Skeletal muscle satellite cell (primary cell): ENCODE measurements at regions not wholly inside any gene's neighbourhood (a gene's known extent, or its start where the extent isn't known, plus 50 kb on each side); places are given as distances from the start of the nearest gene placed in this dataset.
"Not testable (repeated sequence)": the region's sequence is repeated elsewhere in the genome, so short reads cannot be mapped to it uniquely, and the experiment has no call there.

Experiments
- H3K27me3 ChIP-seq: 2 replicates; pipeline ENCODE4 v1.7.0; 2013; ENCODE audit warnings: low read length; ENCODE audit not compliant: control insufficient read depth, insufficient read depth
- H3K36me3 ChIP-seq: 2 replicates; pipeline ENCODE4 v1.7.0; 2013; ENCODE audit warnings: mild to moderate bottlenecking, control low read depth, low read length; ENCODE audit not compliant: insufficient read depth
- H3K4me1 ChIP-seq: 2 replicates; pipeline ENCODE4 v1.7.0; 2013; ENCODE audit warnings: low read length; ENCODE audit not compliant: control insufficient read depth, insufficient read depth
- H3K4me2 ChIP-seq: 2 replicates; pipeline ENCODE4 v1.7.0; 2013; ENCODE audit warnings: mild to moderate bottlenecking, low read length
- H3K4me3 ChIP-seq: 2 replicates; pipeline ENCODE4 v1.7.0; 2013; ENCODE audit warnings: low read length
- H3K9ac ChIP-seq: 2 replicates; pipeline ENCODE4 v1.7.0; 2013; ENCODE audit warnings: mild to moderate bottlenecking, low read depth, low read length, moderate library complexity
- H3K9me3 ChIP-seq: replicated peaks from 2 replicates; pipeline ENCODE4 v1.7.0; 2013; ENCODE audit warnings: mild to moderate bottlenecking, control low read depth, low read length

GRCh38 chr5:2542821-2543220 lies 208.7 kb downstream of the IRX2 start:
- Histone ChIP-seq H3K9ac (no peak overlapping the region), H3K4me2 (no peak overlapping the region), H3K4me1 (no peaks in the 10 kb centered on the region), H3K36me3 (no peaks in the 10 kb centered on the region), H3K9me3 (peaks cover 10% of the 10 kb centered on the region), H3K4me3 (no peak overlapping the region), H3K27me3 (no peaks in the 10 kb centered on the region)

DNA sequence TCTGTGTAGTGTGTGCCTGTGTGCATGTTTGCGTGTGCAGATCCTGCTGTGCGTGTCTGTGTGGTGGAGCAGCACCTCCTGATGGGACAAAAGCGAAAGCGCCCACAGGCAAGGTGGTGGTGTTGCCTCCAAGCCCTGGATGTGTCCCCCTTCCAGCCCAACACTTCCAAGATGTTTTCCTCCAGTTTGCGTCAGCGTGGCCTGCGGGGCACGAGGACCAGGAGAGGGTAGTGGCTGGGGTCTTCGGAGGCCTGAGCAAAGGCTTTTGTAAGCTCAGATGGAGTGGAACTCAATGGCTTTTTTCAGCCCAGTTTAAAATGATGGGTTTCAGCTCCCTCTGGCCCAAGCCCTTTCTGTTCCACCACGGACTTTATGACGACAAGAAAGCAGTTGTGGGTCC lies 209.5 kb downstream of the IRX2 start:
- no peak overlapping the region for H3K4me3 ChIP-seq
- H3K9ac ChIP-seq = no peak overlapping the region
- H3K4me2 ChIP-seq = no peak overlapping the region
- H3K9me3 ChIP-seq = peaks cover 10% of the 10 kb centered on the region
- H3K36me3 ChIP-seq = no peaks in the 10 kb centered on the region
- no peaks in the 10 kb centered on the region for H3K4me1 ChIP-seq
- H3K27me3 ChIP-seq = no peaks in the 10 kb centered on the region

DNA sequence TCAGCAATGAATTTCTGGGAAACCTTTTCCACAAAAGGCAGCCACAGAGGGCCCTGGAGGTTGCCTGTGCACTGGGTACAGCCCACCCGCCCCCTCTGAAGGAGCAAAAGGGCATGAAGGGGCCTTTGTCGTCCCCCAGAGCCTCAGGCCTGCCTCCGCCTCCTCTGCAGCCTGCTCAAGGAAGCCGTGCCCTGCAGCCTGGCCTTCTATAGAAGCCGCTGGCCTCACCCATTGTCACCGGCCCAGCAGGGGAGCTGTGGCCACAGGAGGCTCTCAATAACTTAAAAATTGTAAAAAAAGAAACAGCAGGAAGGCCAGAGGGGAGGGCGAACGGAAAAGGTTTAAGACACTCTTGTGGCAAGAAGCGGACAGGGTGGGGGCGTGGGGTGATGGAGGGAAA lies 213.3 kb downstream of the IRX2 start:
- no peak overlapping the region for H3K9ac ChIP-seq
- no peaks in the 10 kb centered on the region for H3K27me3 ChIP-seq
- no peaks in the 10 kb centered on the region for H3K36me3 ChIP-seq
- no peak overlapping the region for H3K4me3 ChIP-seq
- H3K9me3 ChIP-seq = peaks cover 7% of the 10 kb centered on the region
- no peaks in the 10 kb centered on the region for H3K4me1 ChIP-seq
- no peak overlapping the region for H3K4me2 ChIP-seq

- H3K9ac ChIP-seq = no peak overlapping the region
- no peaks in the 10 kb centered on the region for H3K36me3 ChIP-seq
- peaks cover 7% of the 10 kb centered on the region for H3K9me3 ChIP-seq
Measured at GRCh38 chr5:2537378-2538145, 213.9 kb downstream of the IRX2 start.

DNA sequence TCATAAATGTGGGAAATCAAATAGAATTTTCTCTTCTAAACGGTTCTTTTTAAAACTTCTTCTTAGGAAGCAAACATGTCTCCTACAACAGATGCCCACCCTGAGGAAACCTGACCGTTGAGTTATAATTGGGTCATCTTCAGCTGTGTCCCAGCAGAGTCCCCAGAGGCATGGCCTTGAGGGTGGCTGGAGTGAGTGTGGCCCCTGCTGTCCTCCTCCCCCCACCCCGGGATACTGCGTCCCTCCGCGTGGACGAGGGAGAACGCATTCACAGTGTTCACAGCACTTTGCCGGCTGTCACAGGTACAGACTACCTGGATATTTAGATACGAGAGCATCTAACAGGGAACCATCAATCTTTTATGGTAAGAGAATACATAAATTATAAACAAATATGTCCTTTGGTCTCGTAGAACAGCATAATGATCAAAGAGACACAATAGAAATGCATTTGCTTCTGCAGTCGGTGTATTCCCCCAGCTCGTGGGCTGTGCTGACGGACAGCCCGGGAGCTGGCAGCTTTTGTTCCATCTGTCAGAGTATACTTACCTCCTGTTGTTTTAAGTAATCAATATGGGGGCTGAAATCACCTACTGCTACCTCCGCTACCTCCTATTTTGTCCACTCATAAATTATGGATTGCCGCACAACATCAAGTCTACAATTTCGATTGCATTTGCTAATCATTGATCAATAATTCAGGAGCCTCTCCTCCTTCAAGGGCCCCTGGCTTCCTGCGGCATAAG lies 214.7 kb downstream of the IRX2 start:
- Histone ChIP-seq H3K9me3 (peaks cover 7% of the 10 kb centered on the region), H3K4me2 (no peak overlapping the region), H3K4me3 (no peak overlapping the region)

More at GRCh38 chr5:2537378-2538145, 213.9 kb downstream of the IRX2 start:
- Histone ChIP-seq H3K4me1 (no peaks in the 10 kb centered on the region), H3K27me3 (no peaks in the 10 kb centered on the region), H3K4me2 (no peak overlapping the region), H3K4me3 (no peak overlapping the region)

DNA sequence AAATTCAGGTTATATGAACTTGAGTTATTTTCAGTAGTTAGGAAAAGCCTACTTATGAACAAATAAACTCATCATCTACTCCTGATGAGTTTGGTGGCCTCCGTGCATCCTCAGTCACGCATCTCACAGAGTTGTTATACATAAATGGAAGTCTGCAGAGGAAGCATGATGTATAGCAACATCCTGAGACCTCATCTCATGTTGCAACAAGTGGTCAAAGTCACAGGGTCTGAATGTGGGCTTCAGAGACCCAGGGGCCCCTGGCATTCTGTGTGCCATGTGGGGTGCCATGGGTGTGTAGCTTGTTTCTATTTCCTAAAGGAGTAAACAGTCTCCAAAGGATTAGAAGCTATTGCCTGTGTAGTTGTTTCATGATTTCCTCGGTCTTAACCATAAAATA lies 216.5 kb downstream of the IRX2 start:
- Histone ChIP-seq H3K9ac (no peak overlapping the region), H3K4me2 (no peak overlapping the region), H3K4me1 (no peaks in the 10 kb centered on the region)

More for the DNA sequence above, 214.7 kb downstream of the IRX2 start:
- H3K27me3 ChIP-seq = no peaks in the 10 kb centered on the region
- no peak overlapping the region for H3K9ac ChIP-seq
- no peaks in the 10 kb centered on the region for H3K36me3 ChIP-seq
- no peaks in the 10 kb centered on the region for H3K4me1 ChIP-seq

GRCh38 chr5:2534251-2534650 lies 217.2 kb downstream of the IRX2 start:
- Histone ChIP-seq H3K4me3 (no peak overlapping the region), H3K4me2 (no peak overlapping the region), H3K36me3 (no peaks in the 10 kb centered on the region), H3K9me3 (peaks cover 12% of the 10 kb centered on the region), H3K4me1 (no peaks in the 10 kb centered on the region), H3K27me3 (no peaks in the 10 kb centered on the region), H3K9ac (no peak overlapping the region)

More for the DNA sequence above, 216.5 kb downstream of the IRX2 start:
- no peak overlapping the region for H3K4me3 ChIP-seq
- no peaks in the 10 kb centered on the region for H3K27me3 ChIP-seq
- H3K9me3 ChIP-seq = peaks cover 12% of the 10 kb centered on the region
- H3K36me3 ChIP-seq = no peaks in the 10 kb centered on the region

GRCh38 chr5:2533848-2534247 lies 217.6 kb downstream of the IRX2 start:
- H3K9ac ChIP-seq, H3K4me1 ChIP-seq, H3K4me3 ChIP-seq, H3K4me2 ChIP-seq, H3K27me3 ChIP-seq, H3K36me3 ChIP-seq, H3K9me3 ChIP-seq: not testable (repeated sequence)

DNA sequence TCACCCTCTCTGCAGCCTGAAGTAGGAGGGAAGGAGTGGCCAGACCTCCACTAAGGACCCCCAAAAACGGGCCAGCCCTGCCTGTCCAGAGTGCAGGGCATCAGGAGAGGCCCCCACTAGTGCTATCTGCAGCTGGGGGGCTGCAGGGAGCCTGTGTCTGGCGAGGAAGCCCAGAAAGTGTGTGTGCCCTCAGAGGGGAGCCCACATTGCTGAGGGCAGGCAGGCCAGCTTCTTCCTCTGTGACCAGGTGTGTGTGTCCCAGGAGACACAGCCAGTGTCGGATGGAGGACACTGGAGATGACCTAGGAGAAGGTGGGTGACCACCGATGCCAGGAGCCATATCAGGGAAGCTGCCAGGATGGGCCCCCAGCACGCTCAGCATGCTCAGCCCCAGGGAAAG lies 218.7 kb downstream of the IRX2 start:
- Histone ChIP-seq H3K4me3 (no peak overlapping the region), H3K4me1 (no peaks in the 10 kb centered on the region), H3K36me3 (no peaks in the 10 kb centered on the region), H3K27me3 (no peaks in the 10 kb centered on the region), H3K4me2 (no peak overlapping the region), H3K9ac (no peak overlapping the region), H3K9me3 (peaks cover 5% of the 10 kb centered on the region)

- Histone ChIP-seq H3K27me3 (no peaks in the 10 kb centered on the region), H3K9ac (no peak overlapping the region), H3K9me3 (peaks cover 6% of the 10 kb centered on the region), H3K4me3 (no peak overlapping the region), H3K4me1 (no peaks in the 10 kb centered on the region), H3K36me3 (no peaks in the 10 kb centered on the region), H3K4me2 (no peak overlapping the region)
Measured at GRCh38 chr5:2531318-2531717, 220.2 kb downstream of the IRX2 start.

DNA sequence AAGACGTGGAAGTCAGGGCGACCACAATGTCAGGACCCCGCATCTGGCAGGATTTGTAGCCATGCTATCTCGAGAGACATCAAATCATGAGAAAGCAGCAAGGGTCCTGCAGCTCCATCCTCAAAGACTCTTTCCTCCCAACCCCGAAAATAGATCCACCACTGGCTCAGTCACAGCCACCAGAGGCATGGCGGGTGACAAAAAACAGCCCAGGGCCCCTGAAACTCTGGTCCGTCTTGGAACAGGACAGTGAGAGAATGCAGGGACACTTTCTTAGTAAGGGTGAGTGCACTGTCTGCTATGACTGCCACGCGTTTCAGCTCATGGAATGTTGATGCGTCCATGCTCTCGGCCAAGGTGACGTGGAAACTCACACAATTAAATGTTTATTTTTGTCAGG lies 220.9 kb downstream of the IRX2 start:
- Histone ChIP-seq H3K4me1 (no peaks in the 10 kb centered on the region), H3K27me3 (no peaks in the 10 kb centered on the region), H3K9me3 (peaks cover 12% of the 10 kb centered on the region), H3K36me3 (no peaks in the 10 kb centered on the region), H3K4me2 (no peak overlapping the region), H3K4me3 (no peak overlapping the region), H3K9ac (no peak overlapping the region)
